A549 (cell line): ENCODE measurements at regions not wholly inside any gene's neighbourhood (a gene's known extent, or its start where the extent isn't known, plus 50 kb on each side); places are given as distances from the start of the nearest gene placed in this dataset.

Source experiments
- ATAC-seq, 2 experiments: fragments of 200-7000 bp in 1 of 2; fragments of >200 bp in 1 of 2; cut with Nextera tagmentation in 1 of 2; cut with Tn5 transposase in 1 of 2; 3 replicates each; pipeline versions ENCODE4 v1.8.0 to v1.9.1; 2018 to 2020; ENCODE audit warnings: mild to moderate bottlenecking in 1 of 2, moderate library complexity in 1 of 2
- CTCF ChIA-PET: fragments of 300-600 bp; sonication (Branson Sonifier 250); formaldehyde crosslinking; extraction: SDS; loops from one replicate; lab custom pipeline; 2021; ENCODE audit warnings: antibody characterized with exemption, inconsistent platforms; lab: Yijun Ruan, JAX
- POLR2A ChIA-PET: fragments of 350-600 bp; formaldehyde crosslinking; extraction: SDS; loops from one replicate; lab custom pipeline; 2021; ENCODE audit warnings: antibody characterized with exemption, inconsistent platforms; lab: Yijun Ruan, JAX
- DNase-seq, 2 experiments: peaks; one replicate each; pipeline versions ENCODE4 v3.0.0 to v3.0.0-alpha.2; 2011 to 2016; ENCODE audit warnings: low read depth in 1 of 2, low spot score in 1 of 2
- FAIRE-seq: peaks from 2 replicates; lab custom pipeline; 2011; peaks lifted over from hg19 to GRCh38; lab: Jason Lieb, UNC
- H3K27ac ChIP-seq, 2 experiments: fragments of >200 bp; sonication (Bioruptor Twin); formaldehyde crosslinking; 3 replicates each; pipeline ENCODE4 v1.5.1; 2016 to 2017
- H3K4me1 ChIP-seq: fragments of >200 bp; sonication (Bioruptor Twin); formaldehyde crosslinking; 3 replicates; pipeline ENCODE4 v1.6.1; 2016
- H3K4me2 ChIP-seq: fragments of >200 bp; sonication (Bioruptor Twin); formaldehyde crosslinking; 3 replicates; pipeline ENCODE4 v1.6.1; 2016
- H3K4me3 ChIP-seq: fragments of >200 bp; sonication (Bioruptor Twin); formaldehyde crosslinking; 3 replicates; pipeline ENCODE4 v1.5.1; 2016
- H3K9me3 ChIP-seq: fragments of >200 bp; sonication (Bioruptor Twin); formaldehyde crosslinking; 3 replicates; pipeline ENCODE4 v1.6.1; 2016
- CBX2 ChIP-seq: fragments of 200-600 bp; sonication (generic); IDR thresholded peaks from 2 replicates; pipeline ENCODE4 v1.6.1; 2016; ENCODE audit warnings: low read depth, mild to moderate bottlenecking, borderline replicate concordance
- CBX8 ChIP-seq: fragments of 200-600 bp; sonication (generic); IDR thresholded peaks from 2 replicates; pipeline ENCODE4 v1.6.1; 2016
- CEBPB ChIP-seq, 2 experiments: fragments of >200 bp in 1 of 2; sonication (Bioruptor Twin) in 1 of 2; formaldehyde crosslinking in 1 of 2; IDR thresholded peaks; 2 replicates each; pipeline ENCODE4 v1.6.1; 2012 to 2016
- CHD2 ChIP-seq: fragments of 150-350 bp; IDR thresholded peaks from 2 replicates; pipeline ENCODE4 v1.6.1; 2014; ENCODE audit warnings: low read length; ENCODE audit not compliant: partially characterized antibody
- EHF ChIP-seq: fragments of 250-450 bp; sonication (Bioruptor Pico); IDR thresholded peaks from 2 replicates; pipeline ENCODE4 v1.5.0; 2020; ENCODE audit warnings: mild to moderate bottlenecking
- EHMT2 ChIP-seq: fragments of 200-600 bp; sonication (generic); IDR thresholded peaks from 2 replicates; pipeline ENCODE4 v1.6.1; 2016; ENCODE audit warnings: antibody characterized with exemption, low read depth, mild to moderate bottlenecking, moderate library complexity
- EP300 ChIP-seq, 2 experiments: fragments of >200 bp; sonication (Bioruptor Twin); formaldehyde crosslinking; IDR thresholded peaks; 2 replicates in 1 of 2; 3 replicates in 1 of 2; pipeline ENCODE4 v1.6.1; 2016 to 2017
- ESRRA ChIP-seq: fragments of 150-350 bp; IDR thresholded peaks from 2 replicates; pipeline ENCODE4 v1.6.1; 2014; ENCODE audit warnings: mild to moderate bottlenecking, low read length, borderline replicate concordance
- HEYL ChIP-seq: fragments of 250-450 bp; sonication (Bioruptor Pico); IDR thresholded peaks from 2 replicates; pipeline ENCODE4 v1.8.0; 2021; ENCODE audit warnings: mild to moderate bottlenecking, moderate library complexity
- HOXB13 ChIP-seq: fragments of 250-450 bp; sonication (Bioruptor Pico); IDR thresholded peaks from 2 replicates; pipeline ENCODE4 v1.5.0; 2020; ENCODE audit warnings: low read depth, mild to moderate bottlenecking, moderate library complexity
- JUN ChIP-seq, 2 experiments: fragments of >200 bp; sonication (Bioruptor Twin); formaldehyde crosslinking; IDR thresholded peaks; 2 replicates in 1 of 2; 3 replicates in 1 of 2; pipeline ENCODE4 v1.6.1; 2016 to 2017
- KDM1A ChIP-seq: fragments of 200-600 bp; sonication (generic); IDR thresholded peaks from 2 replicates; pipeline ENCODE4 v1.6.1; 2016; ENCODE audit warnings: low read depth, mild to moderate bottlenecking
- KDM5A ChIP-seq: fragments of 200-600 bp; sonication (generic); IDR thresholded peaks from 2 replicates; pipeline ENCODE4 v1.6.1; 2016; ENCODE audit warnings: antibody characterized with exemption, mild to moderate bottlenecking
- MAFK ChIP-seq: fragments of 450-650 bp; IDR thresholded peaks from 2 replicates; pipeline ENCODE4 v1.6.1; 2014; ENCODE audit not compliant: partially characterized antibody
- MYC ChIP-seq: IDR thresholded peaks from 2 replicates; pipeline ENCODE4 v1.6.1; 2012; ENCODE audit warnings: mild to moderate bottlenecking, inconsistent platforms, low read length, improper control_type of control experiment, borderline replicate concordance
- NFE2L2 ChIP-seq: fragments of 150-350 bp; conservative IDR thresholded peaks from 2 replicates; pipeline ENCODE4 v1.6.1; 2014; ENCODE audit warnings: low read length
- NR3C1 ChIP-seq: fragments of >200 bp; sonication (Bioruptor Twin); formaldehyde crosslinking; IDR thresholded peaks from 3 replicates; pipeline ENCODE4 v1.6.1; 2017
- PHF8 ChIP-seq: fragments of 200-600 bp; sonication (generic); IDR thresholded peaks from 2 replicates; pipeline ENCODE4 v1.6.1; 2016; ENCODE audit warnings: low read depth, mild to moderate bottlenecking, antibody characterized with exemption, moderate library complexity, borderline replicate concordance
- POLR2A ChIP-seq: IDR thresholded peaks from 2 replicates; pipeline ENCODE4 v1.6.1; 2012; ENCODE audit warnings: mild to moderate bottlenecking, low read length
- POLR2AphosphoS2 ChIP-seq: conservative IDR thresholded peaks from 2 replicates; pipeline ENCODE4 v1.6.1; 2012; ENCODE audit warnings: low read length, improper control_type of control experiment, inconsistent platforms
- RAD21 ChIP-seq, 2 experiments: fragments of >200 bp in 1 of 2; sonication (Bioruptor Twin) in 1 of 2; formaldehyde crosslinking in 1 of 2; IDR thresholded peaks in 1 of 2; conservative IDR thresholded peaks in 1 of 2; 2 replicates in 1 of 2; 3 replicates in 1 of 2; pipeline ENCODE4 v1.6.1; 2012 to 2018; ENCODE audit warnings: inconsistent platforms in 1 of 2
- RARB ChIP-seq: fragments of 250-450 bp; sonication (Bioruptor Pico); IDR thresholded peaks from 2 replicates; pipeline ENCODE4 v1.8.0; 2021; ENCODE audit warnings: mild to moderate bottlenecking, moderate library complexity
- RCOR1 ChIP-seq: fragments of 150-350 bp; IDR thresholded peaks from 2 replicates; pipeline ENCODE4 v1.6.1; 2014; ENCODE audit warnings: antibody characterized with exemption, low read length, low read depth
- RFX5 ChIP-seq: fragments of 450-650 bp; IDR thresholded peaks from 2 replicates; pipeline ENCODE4 v1.7.1; 2014; ENCODE audit warnings: antibody characterized with exemption, mild to moderate bottlenecking, moderate library complexity
- RNF2 ChIP-seq: fragments of 200-600 bp; sonication (generic); IDR thresholded peaks from 2 replicates; pipeline ENCODE4 v1.6.1; 2016; ENCODE audit warnings: low read depth, mild to moderate bottlenecking, antibody characterized with exemption, moderate library complexity, borderline replicate concordance
- ZC3H11A ChIP-seq: fragments of 450-650 bp; IDR thresholded peaks from 2 replicates; pipeline ENCODE4 v1.6.1; 2014; ENCODE audit warnings: antibody characterized with exemption, mild to moderate bottlenecking
- ZNF302 ChIP-seq: fragments of 250-450 bp; sonication (Bioruptor Pico); IDR thresholded peaks from 2 replicates; pipeline ENCODE4 v1.9.0; 2021; ENCODE audit warnings: inconsistent platforms, mild to moderate bottlenecking, moderate library complexity
- WGBS: methylation state at CpG from one replicate; pipeline ENCODE4 v1.1.6; 2017; ENCODE audit errors: missing lambda C conversion rate; 5-methylcytosine and 5-hydroxymethylcytosine counted together
- TF ChIP-seq, protein P1 (sequence below): IDR thresholded peaks from 2 replicates; pipeline ENCODE4 v1.6.1; 2012; ENCODE audit warnings: low read depth, borderline replicate concordance
- TF ChIP-seq, protein P2 (sequence below): fragments of 250-450 bp; sonication (Bioruptor Pico); IDR thresholded peaks from 2 replicates; pipeline ENCODE4 v1.5.0; 2021; ENCODE audit warnings: mild to moderate bottlenecking, moderate library complexity, borderline replicate concordance

DNA sequence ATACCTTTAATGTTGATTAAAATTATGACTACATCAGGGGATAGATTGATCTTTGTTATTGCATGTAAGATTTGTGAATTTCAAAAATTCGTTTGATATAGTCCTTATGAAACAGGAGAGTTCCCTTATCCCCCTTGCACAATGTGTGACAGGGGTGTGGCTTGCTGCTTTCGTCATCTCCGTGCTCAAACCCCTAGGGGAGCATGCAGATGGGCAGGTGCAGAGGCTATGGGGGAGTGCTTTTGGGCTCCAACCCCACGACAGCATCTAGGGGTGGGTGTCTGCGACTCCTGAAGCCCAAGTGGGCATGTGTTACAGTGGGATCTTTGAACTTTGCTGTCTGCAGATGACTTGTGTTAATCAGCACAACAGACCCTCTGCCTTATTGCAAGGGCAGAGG, 360.1 kb upstream of the GOLIM4 start:
- 0% methylated on average over 5 of the region's 5 CpGs for WGBS
- Histone ChIP-seq H3K27ac (no peak overlapping the region), H3K4me2 (no peak overlapping the region), H3K4me3 (no peak overlapping the region), H3K4me1 (no peaks in the 10 kb centered on the region), H3K9me3 (no peaks in the 10 kb centered on the region)
- CTCF ChIA-PET, result no interaction called here
- ATAC-seq, result no peak
- no peak for DNase-seq
- TF ChIP-seq, protein P1, sequence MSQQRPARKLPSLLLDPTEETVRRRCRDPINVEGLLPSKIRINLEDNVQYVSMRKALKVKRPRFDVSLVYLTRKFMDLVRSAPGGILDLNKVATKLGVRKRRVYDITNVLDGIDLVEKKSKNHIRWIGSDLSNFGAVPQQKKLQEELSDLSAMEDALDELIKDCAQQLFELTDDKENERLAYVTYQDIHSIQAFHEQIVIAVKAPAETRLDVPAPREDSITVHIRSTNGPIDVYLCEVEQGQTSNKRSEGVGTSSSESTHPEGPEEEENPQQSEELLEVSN, result no peak
- TF ChIP-seq NR3C1, result no peak
- no peak for TF ChIP-seq HOXB13 (CRISPR knock-in tag)
- TF ChIP-seq MYC, result no peak
- TF ChIP-seq EHF (CRISPR knock-in tag), result no peak
- TF ChIP-seq PHF8, result no peak
- TF ChIP-seq HEYL (CRISPR knock-in tag), result no peak
- no peak for TF ChIP-seq EP300 (IDR thresholded peaks at IDR 0.05)
- TF ChIP-seq ZNF302, result no peak
- TF ChIP-seq RFX5, result no peak
- TF ChIP-seq KDM5A, result no peak
- no peak for TF ChIP-seq CEBPB (IDR thresholded peaks at IDR 0.05)
- no peak for TF ChIP-seq RNF2
- TF ChIP-seq MAFK, result no peak
- no peak for FAIRE-seq
- POLR2A ChIA-PET, result no interaction called here

DNA sequence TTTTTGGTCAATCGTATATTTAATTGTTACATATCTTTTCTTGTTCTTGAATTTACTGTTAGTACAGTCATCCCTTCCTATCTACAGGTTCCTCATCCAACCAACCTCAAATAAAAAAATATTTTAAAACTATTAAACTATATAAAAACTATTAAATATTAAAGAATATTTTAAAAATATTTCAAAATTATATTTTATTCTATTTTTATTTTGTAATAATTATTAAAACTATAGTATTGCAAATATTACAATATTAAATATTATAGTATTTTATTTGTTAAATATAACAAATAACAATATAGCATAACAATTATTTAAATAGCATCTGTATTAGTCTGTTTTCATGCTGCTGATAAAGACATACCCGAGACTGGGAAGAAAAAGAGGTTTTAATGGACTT, 357.9 kb upstream of the GOLIM4 start:
- Histone ChIP-seq H3K9me3 (no peaks in the 10 kb centered on the region), H3K27ac (no peak overlapping the region), H3K4me3 (no peak overlapping the region), H3K4me2 (no peak overlapping the region), H3K4me1 (no peaks in the 10 kb centered on the region)
- no peak for FAIRE-seq
- CTCF ChIA-PET, result no interaction called here
- WGBS, result 3% methylated on average over 2 of the region's 2 CpGs
- ATAC-seq, result no peak
- no peak for DNase-seq
- no peak for TF ChIP-seq POLR2A
- no peak for TF ChIP-seq RARB
- TF ChIP-seq KDM5A, result no peak
- TF ChIP-seq NFE2L2, result no peak
- TF ChIP-seq HOXB13 (CRISPR knock-in tag), result no peak
- TF ChIP-seq RFX5, result no peak
- no peak for TF ChIP-seq MYC
- TF ChIP-seq CBX8, result no peak
- TF ChIP-seq, protein P1, result no peak
- TF ChIP-seq CHD2, result no peak
- TF ChIP-seq, protein P2, sequence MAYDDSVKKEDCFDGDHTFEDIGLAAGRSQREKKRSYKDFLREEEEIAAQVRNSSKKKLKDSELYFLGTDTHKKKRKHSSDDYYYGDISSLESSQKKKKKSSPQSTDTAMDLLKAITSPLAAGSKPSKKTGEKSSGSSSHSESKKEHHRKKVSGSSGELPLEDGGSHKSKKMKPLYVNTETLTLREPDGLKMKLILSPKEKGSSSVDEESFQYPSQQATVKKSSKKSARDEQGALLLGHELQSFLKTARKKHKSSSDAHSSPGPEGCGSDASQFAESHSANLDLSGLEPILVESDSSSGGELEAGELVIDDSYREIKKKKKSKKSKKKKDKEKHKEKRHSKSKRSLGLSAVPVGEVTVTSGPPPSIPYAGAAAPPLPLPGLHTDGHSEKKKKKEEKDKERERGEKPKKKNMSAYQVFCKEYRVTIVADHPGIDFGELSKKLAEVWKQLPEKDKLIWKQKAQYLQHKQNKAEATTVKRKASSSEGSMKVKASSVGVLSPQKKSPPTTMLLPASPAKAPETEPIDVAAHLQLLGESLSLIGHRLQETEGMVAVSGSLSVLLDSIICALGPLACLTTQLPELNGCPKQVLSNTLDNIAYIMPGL (CRISPR knock-in tag), result no peak
- TF ChIP-seq PHF8, result no peak
- TF ChIP-seq CEBPB (IDR thresholded peaks at IDR 0.05), result no peak
- TF ChIP-seq RCOR1, result no peak
- no peak for TF ChIP-seq KDM1A
- TF ChIP-seq ZNF302, result no peak
- POLR2A ChIA-PET, result no interaction called here

DNA sequence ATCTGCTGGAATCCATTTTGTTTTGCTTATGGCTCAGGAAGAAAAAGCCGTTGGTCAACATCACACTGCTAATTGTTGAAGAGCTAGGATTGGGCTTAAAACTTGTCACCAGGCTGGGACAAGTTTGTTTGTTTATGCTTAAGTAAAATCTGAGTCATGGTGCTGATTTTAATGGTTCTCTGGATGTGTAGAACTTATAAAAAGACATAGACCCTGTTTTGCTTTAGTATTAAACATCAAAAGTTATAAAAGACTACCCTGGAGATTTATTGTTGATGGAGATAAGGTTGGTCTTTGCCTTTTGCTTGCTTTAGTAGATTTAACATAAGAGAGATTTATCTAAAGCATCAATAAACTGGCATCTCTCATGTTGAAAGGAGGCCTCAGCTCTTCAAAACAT, 348.2 kb upstream of the GOLIM4 start:
- no peak overlapping the region for H3K4me3 ChIP-seq
- ChIA-PET POLR2A (no interaction called here), CTCF (no interaction called here)
- H3K4me1 ChIP-seq, result no peaks in the 10 kb centered on the region
- DNase-seq (no peak), ATAC-seq (no peak), FAIRE-seq (no peak)
- TF ChIP-seq EHMT2, result no peak
- TF ChIP-seq EHF (CRISPR knock-in tag), result no peak
- no peak for TF ChIP-seq CBX2
- no peak for TF ChIP-seq ESRRA
- TF ChIP-seq POLR2AphosphoS2, result no peak
- TF ChIP-seq POLR2A, result no peak
- TF ChIP-seq RFX5, result no peak
- TF ChIP-seq RAD21 (conservative IDR thresholded peaks at IDR 0.05 in 1 of 2, IDR thresholded peaks at IDR 0.05 in 1 of 2), result no peak
- TF ChIP-seq ZC3H11A, result no peak
- no peak for TF ChIP-seq RNF2
- TF ChIP-seq CEBPB (IDR thresholded peaks at IDR 0.05), result no peak
- TF ChIP-seq JUN (IDR thresholded peaks at IDR 0.05), result no peak
- TF ChIP-seq, protein P2 (CRISPR knock-in tag), result no peak
- no peak for TF ChIP-seq KDM1A
- no peaks in the 10 kb centered on the region for H3K9me3 ChIP-seq
- WGBS, result 0% methylated on average over 1 of the region's 1 CpG
- H3K27ac ChIP-seq, result no peak overlapping the region
- H3K4me2 ChIP-seq, result no peak overlapping the region
